ENCODE measurements at regions not wholly inside any gene's neighbourhood (a gene's known extent, or its start where the extent isn't known, plus 50 kb on each side); places are given as distances from the start of the nearest gene placed in this dataset.

GRCh38 chr5:6080930-6081726 is 297.2 kb downstream of the MED10 start:
- ATAC-seq, result no peak

GRCh38 chr5:6080436-6080835 is 297.9 kb downstream of the MED10 start:
- H3K4me3 Mint-ChIP-seq, result no peak overlapping the region
- DNase-seq (ENCODE audit: low spot score) (no peak), ATAC-seq (no peak)
- H3K9me3 Mint-ChIP-seq, result no peaks in the 10 kb centered on the region
- H3K36me3 Mint-ChIP-seq, result no peaks in the 10 kb centered on the region
- no peak for TF ChIP-seq ZBTB43 (CRISPR knock-in tag; IDR thresholded peaks at IDR 0.05)
- no peak for TF ChIP-seq CBFB (CRISPR knock-in tag; IDR thresholded peaks at IDR 0.05; ENCODE audit: low read depth)
- no peak for TF ChIP-seq ZNF532 (CRISPR knock-in tag; IDR thresholded peaks at IDR 0.05; ENCODE audit: borderline replicate concordance)
- TF ChIP-seq ZNF671 (CRISPR knock-in tag; IDR thresholded peaks at IDR 0.05), result no peak
- no peak for TF ChIP-seq TP53 (CRISPR knock-in tag; IDR thresholded peaks at IDR 0.05)
- TF ChIP-seq CREB1 (CRISPR knock-in tag; IDR thresholded peaks at IDR 0.05), result no peak
- no peak for TF ChIP-seq TEAD1 (CRISPR knock-in tag; IDR thresholded peaks at IDR 0.05)
- TF ChIP-seq ZNF512 (CRISPR knock-in tag; IDR thresholded peaks at IDR 0.05; ENCODE audit: borderline replicate concordance), result no peak
- no peak for TF ChIP-seq ATF6 (CRISPR knock-in tag; IDR thresholded peaks at IDR 0.05)
- TF ChIP-seq HMGA2 (CRISPR knock-in tag; IDR thresholded peaks at IDR 0.05), result no peak
- TF ChIP-seq JAZF1 (CRISPR knock-in tag; IDR thresholded peaks at IDR 0.05), result no peak
- TF ChIP-seq E2F4 (CRISPR knock-in tag; IDR thresholded peaks at IDR 0.05; ENCODE audit: borderline replicate concordance, low read depth), result no peak
- TF ChIP-seq ZNF416 (CRISPR knock-in tag; IDR thresholded peaks at IDR 0.05), result no peak
- no peak for TF ChIP-seq ZNF121 (CRISPR knock-in tag; IDR thresholded peaks at IDR 0.05)
- no peak for TF ChIP-seq SOX15 (CRISPR knock-in tag; IDR thresholded peaks at IDR 0.05)
- TF ChIP-seq ESRRA (CRISPR knock-in tag; IDR thresholded peaks at IDR 0.05; ENCODE audit: borderline replicate concordance), result no peak
- TF ChIP-seq IRF1 (CRISPR knock-in tag; IDR thresholded peaks at IDR 0.05), result no peak
- TF ChIP-seq AR (CRISPR knock-in tag; IDR thresholded peaks at IDR 0.05), result no peak
- no peak for TF ChIP-seq NFATC4 (CRISPR knock-in tag; IDR thresholded peaks at IDR 0.05)
- TF ChIP-seq NR2C2 (CRISPR knock-in tag; IDR thresholded peaks at IDR 0.05), result no peak
- H3K27ac Mint-ChIP-seq, result no peak overlapping the region
- H3K4me1 Mint-ChIP-seq, result peaks cover 11% of the 10 kb centered on the region
- ChIA-PET CTCF (no interaction called here), POLR2A (no interaction called here)
- H3K27me3 Mint-ChIP-seq (ENCODE audit: low read depth), result no peaks in the 10 kb centered on the region; the same call in 1 of the 2 replicates

More at GRCh38 chr5:6080930-6081726, 297.2 kb downstream of the MED10 start:
- H3K36me3 Mint-ChIP-seq, result no peaks in the 10 kb centered on the region
- peaks cover 11% of the 10 kb centered on the region for H3K4me1 Mint-ChIP-seq
- CTCF ChIA-PET, result no interaction called here
- no peak overlapping the region for H3K4me3 Mint-ChIP-seq
- H3K27ac Mint-ChIP-seq, result no peak overlapping the region
- POLR2A ChIA-PET, result no interaction called here
- DNase-seq (ENCODE audit: low spot score), result no peak
- H3K27me3 Mint-ChIP-seq (ENCODE audit: low read depth), result no peaks in the 10 kb centered on the region
- TF ChIP-seq HMGA2 (CRISPR knock-in tag; IDR thresholded peaks at IDR 0.05) (no peak), PRRX2 (CRISPR knock-in tag; IDR thresholded peaks at IDR 0.05) (no peak), CREM (CRISPR knock-in tag; IDR thresholded peaks at IDR 0.05) (no peak)
- H3K9me3 Mint-ChIP-seq, result no peaks in the 10 kb centered on the region
